WTC11 (cell line): ENCODE measurements at regions not wholly inside any gene's neighbourhood (a gene's known extent, or its start where the extent isn't known, plus 50 kb on each side); places are given as distances from the start of the nearest gene placed in this dataset.

Experiments
- FOXK1 ChIP-seq: sonication (generic); formaldehyde crosslinking; IDR thresholded peaks from 2 replicates; pipeline ENCODE4 v1.8.0; 2022; ENCODE audit warnings: mild to moderate bottlenecking, moderate library complexity, missing genetic modification reagents
- TF ChIP-seq, protein P1 (sequence below): sonication (generic); formaldehyde crosslinking; IDR thresholded peaks from 2 replicates; pipeline ENCODE4 v1.8.1; 2022; ENCODE audit warnings: mild to moderate bottlenecking, moderate library complexity, missing genetic modification reagents
- TF ChIP-seq, protein P2 (sequence below): sonication (generic); formaldehyde crosslinking; conservative IDR thresholded peaks from 2 replicates; pipeline ENCODE4 v1.8.1; 2022; ENCODE audit warnings: mild to moderate bottlenecking, missing genetic modification reagents
- TF ChIP-seq, protein P3 (sequence below): fragments of 200-600 bp; IDR thresholded peaks from 2 replicates; pipeline ENCODE4 v1.8.0; 2022; ENCODE audit warnings: antibody characterized with exemption

DNA sequence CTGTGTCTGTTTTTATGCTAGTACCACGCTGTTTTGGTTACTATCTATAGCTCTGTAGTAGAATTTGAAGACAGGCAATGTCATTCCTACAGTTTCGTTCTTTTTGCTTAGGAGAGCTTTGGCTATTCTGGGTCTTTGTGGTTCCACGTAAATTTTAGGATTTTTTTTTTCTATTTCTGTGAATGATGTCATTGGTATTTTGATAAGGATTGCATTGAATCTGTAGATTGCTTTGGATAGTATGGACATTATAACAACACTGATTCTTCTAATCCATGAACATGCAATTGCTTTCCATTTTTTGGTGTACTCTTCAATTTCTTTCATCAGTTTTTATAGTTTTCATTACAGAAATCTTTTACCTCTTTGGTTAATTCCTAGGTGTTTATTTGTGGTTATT lies 345.2 kb downstream of the TMEM121 start:
- TF ChIP-seq, protein P1, sequence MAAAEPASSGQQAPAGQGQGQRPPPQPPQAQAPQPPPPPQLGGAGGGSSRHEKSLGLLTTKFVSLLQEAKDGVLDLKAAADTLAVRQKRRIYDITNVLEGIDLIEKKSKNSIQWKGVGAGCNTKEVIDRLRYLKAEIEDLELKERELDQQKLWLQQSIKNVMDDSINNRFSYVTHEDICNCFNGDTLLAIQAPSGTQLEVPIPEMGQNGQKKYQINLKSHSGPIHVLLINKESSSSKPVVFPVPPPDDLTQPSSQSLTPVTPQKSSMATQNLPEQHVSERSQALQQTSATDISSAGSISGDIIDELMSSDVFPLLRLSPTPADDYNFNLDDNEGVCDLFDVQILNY (CRISPR knock-in tag) = no peak
- TF ChIP-seq, protein P2, sequence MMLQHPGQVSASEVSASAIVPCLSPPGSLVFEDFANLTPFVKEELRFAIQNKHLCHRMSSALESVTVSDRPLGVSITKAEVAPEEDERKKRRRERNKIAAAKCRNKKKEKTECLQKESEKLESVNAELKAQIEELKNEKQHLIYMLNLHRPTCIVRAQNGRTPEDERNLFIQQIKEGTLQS (CRISPR knock-in tag) = no peak
- no peak for TF ChIP-seq FOXK1
- TF ChIP-seq, protein P3, sequence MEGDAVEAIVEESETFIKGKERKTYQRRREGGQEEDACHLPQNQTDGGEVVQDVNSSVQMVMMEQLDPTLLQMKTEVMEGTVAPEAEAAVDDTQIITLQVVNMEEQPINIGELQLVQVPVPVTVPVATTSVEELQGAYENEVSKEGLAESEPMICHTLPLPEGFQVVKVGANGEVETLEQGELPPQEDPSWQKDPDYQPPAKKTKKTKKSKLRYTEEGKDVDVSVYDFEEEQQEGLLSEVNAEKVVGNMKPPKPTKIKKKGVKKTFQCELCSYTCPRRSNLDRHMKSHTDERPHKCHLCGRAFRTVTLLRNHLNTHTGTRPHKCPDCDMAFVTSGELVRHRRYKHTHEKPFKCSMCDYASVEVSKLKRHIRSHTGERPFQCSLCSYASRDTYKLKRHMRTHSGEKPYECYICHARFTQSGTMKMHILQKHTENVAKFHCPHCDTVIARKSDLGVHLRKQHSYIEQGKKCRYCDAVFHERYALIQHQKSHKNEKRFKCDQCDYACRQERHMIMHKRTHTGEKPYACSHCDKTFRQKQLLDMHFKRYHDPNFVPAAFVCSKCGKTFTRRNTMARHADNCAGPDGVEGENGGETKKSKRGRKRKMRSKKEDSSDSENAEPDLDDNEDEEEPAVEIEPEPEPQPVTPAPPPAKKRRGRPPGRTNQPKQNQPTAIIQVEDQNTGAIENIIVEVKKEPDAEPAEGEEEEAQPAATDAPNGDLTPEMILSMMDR = no peak
